Fibroblast of mammary gland (primary cell): ENCODE measurements at regions not wholly inside any gene's neighbourhood (a gene's known extent, or its start where the extent isn't known, plus 50 kb on each side); places are given as distances from the start of the nearest gene placed in this dataset.

Experiments
- DNase-seq: peaks from one replicate; pipeline ENCODE4 v3.0.0-alpha.2; 2010; ENCODE audit warnings: low read depth
- H3K4me3 ChIP-seq: 2 replicates; pipeline ENCODE4 v1.5.1; 2011; ENCODE audit warnings: low read depth, mild to moderate bottlenecking, low read length, moderate library complexity; ENCODE audit not compliant: control insufficient read depth
- TF ChIP-seq, protein P1 (sequence below): conservative IDR thresholded peaks from 2 replicates; pipeline ENCODE4 v1.5.1; 2011; ENCODE audit warnings: low read depth, low read length, inconsistent platforms; ENCODE audit not compliant: control insufficient read depth, insufficient read depth

DNA sequence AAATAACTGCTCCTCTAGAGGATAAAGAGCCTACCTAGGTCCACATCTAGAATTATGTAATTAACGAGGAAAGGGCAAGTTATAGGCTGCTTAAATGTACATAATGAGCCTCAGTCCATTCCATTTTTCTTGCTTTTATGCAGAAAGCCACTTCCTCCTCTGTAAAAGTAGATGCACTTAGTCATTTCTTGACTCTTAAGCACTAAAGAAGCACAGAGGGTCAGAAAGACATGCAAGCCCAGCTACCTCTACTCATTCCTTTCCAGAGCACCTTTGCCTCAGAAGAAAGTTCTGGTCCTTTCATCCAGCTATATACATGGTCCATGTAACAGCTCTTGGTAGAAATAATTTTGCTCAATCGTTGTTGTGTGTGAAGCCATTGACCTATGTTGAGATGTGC is 308.0 kb upstream of the NREP start:
- DNase-seq, result no peak
- TF ChIP-seq, protein P1, sequence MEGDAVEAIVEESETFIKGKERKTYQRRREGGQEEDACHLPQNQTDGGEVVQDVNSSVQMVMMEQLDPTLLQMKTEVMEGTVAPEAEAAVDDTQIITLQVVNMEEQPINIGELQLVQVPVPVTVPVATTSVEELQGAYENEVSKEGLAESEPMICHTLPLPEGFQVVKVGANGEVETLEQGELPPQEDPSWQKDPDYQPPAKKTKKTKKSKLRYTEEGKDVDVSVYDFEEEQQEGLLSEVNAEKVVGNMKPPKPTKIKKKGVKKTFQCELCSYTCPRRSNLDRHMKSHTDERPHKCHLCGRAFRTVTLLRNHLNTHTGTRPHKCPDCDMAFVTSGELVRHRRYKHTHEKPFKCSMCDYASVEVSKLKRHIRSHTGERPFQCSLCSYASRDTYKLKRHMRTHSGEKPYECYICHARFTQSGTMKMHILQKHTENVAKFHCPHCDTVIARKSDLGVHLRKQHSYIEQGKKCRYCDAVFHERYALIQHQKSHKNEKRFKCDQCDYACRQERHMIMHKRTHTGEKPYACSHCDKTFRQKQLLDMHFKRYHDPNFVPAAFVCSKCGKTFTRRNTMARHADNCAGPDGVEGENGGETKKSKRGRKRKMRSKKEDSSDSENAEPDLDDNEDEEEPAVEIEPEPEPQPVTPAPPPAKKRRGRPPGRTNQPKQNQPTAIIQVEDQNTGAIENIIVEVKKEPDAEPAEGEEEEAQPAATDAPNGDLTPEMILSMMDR, result no peak
- H3K4me3 ChIP-seq, result no peak overlapping the region

- H3K4me3 ChIP-seq, result no peak overlapping the region
- DNase-seq, result no peak
- TF ChIP-seq, protein P1, result no peak
These were observed 307.3 kb upstream of the NREP start for GRCh38 chr5:112064271-112064701.

DNA sequence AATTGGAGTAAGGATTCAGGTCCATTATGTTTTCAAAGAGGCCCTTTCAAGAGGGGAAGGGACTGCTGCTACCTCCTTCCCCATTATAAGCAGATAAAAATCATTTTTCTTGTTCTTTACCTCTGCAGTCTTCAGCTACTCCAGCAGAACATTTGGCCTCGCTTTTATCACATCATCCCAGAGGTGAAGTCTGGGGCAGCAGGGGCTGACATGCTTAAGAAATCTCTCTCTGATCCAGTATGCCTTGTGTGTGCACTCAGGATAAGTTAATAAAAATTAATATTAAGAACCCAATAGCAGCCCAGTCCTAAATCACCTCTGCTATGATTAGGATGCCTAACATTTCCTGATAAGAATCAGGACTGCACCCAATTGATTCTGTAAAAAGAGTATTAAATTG is 306.9 kb upstream of the NREP start:
- H3K4me3 ChIP-seq, result no peak overlapping the region
- DNase-seq, result no peak
- TF ChIP-seq, protein P1, result no peak

- TF ChIP-seq, protein P1, result no peak
- H3K4me3 ChIP-seq, result no peak overlapping the region
- DNase-seq, result no peak
These were observed 306.2 kb upstream of the NREP start for GRCh38 chr5:112063191-112063590.

DNA sequence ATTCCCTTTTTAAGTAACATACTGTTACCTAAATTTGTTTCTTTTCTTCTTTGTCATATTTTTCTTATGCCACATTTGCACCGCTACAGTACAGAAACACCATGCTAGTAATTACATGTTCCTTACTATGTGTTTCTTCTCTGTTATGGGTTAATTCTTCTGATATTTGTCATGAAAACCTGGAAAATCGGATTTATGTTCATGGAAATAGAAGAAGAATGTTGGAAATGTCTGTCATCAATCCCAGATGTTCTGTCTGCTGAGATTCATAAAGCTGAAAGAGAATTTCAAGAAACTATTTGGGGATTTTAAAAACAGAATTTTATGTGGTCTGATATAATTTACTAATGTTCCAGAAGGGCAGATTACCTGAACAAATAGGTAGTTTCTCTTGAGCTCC is 305.2 kb upstream of the NREP start:
- TF ChIP-seq, protein P1, result no peak
- no peak overlapping the region for H3K4me3 ChIP-seq
- no peak for DNase-seq

DNA sequence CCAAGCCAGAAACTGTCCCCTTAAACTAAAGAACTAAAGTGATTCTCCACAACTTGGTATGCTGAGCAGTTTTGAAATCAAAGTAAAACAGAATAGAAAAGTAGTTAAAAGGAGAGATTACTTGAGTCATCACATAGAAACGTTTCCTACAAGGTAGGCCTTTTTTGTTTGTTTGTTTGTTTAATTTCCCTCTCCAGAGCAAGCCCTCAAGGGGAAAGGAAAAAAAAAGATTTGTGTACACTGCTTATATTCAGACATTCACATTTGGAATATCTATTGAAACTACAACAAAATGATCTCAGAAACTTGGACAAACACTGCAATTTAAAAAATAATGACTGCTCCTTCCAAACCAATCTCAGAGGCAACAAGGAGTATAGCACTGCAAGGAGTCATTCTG is 304.7 kb upstream of the NREP start:
- DNase-seq, result no peak
- H3K4me3 ChIP-seq, result no peak overlapping the region
- TF ChIP-seq, protein P1, result no peak

DNA sequence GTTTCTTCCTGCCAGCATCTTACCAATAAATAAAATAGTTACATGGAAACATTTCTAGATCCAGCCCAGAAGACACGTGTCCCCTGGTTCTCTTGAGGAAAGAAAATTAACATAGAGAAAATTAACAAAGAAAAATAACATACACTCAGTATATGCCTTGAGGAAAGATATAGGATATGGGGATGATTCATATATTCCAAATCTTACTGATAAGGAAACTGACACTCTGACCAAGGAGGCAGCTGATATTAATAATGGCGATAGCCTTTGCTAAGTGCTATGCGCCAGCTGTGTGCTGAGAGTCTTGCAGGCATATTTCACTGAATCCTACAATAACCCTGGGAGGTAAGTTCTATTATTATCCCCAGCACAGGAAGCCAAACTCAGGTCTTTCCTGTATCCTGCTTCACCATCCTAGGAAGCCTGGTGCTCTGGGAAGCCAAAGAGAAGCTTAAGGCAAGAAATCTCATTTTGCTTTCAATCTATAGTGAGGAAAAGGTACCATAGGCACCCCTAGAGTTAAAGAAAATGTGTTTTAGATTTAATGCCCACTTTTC is 302.7 kb upstream of the NREP start:
- H3K4me3 ChIP-seq, result no peak overlapping the region
- no peak for DNase-seq
- TF ChIP-seq, protein P1, result no peak
